GM18499 (cell line): ENCODE measurements at regions not wholly inside any gene's neighbourhood (a gene's known extent, or its start where the extent isn't known, plus 50 kb on each side); places are given as distances from the start of the nearest gene placed in this dataset.

ENCODE experiments used
- ATAC-seq: cut with Tn5 transposase; IDR thresholded peaks from one replicate; pipeline ENCODE4 v1.9.1; 2021; ENCODE audit warnings: moderate number of reproducible peaks; ENCODE audit not compliant: insufficient read depth, unreplicated experiment

DNA sequence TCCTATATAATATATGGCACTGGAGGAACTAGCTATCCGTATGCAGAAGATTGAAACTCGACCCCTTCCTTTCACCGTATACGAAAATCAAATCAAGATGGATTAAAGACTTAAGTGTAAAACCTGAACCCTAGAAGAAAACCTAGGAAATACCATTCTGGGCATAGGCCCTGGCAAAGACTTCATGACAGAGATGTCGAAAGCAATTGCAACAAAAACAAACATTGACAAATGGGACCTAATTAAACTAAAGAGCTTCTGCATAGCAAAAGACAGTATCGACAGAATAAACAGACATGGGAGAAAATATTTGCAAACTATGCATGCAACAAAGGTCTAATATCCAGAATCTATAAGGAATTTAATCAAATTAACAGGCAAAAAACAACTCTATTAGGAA is 61.4 kb upstream of the HDAC9 start:
- no peak for ATAC-seq

DNA sequence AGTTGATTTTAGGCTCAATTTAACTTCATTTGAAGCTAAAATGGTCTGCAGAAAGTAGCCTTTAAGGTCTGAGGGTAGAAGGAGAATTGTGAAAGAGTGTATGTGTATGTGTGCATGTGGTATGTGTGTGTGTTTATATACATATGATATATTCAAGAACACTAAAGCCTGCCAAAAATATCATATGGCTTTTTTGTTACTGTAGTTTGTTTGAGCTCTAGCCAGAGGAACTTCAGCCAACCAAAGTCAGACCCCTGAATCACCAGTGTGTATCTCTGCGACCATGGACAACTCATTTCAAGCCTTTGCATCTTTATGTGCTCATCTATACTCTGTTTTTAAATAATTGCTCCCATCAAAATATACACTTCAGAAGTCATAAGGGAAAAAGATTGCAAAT is 58.4 kb upstream of the HDAC9 start:
- ATAC-seq, result no peak

DNA sequence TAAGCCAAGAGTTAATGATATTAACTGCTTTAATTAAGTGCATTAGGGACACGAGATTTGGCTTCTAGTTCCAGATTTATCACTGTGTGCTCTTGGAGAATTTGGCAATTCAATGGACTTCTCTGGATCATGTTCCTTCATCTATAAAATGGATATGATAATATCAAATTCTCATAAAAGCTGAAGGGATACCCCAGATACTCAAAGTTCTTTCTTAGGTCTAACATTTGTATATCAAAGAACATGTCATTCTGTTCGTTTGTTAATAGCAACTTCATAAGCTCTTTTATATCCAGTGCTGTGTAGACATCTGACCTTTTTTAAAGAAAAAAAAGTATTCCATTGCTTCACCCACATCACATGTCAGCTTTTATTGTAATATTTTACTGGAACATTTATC is 54.6 kb upstream of the HDAC9 start:
- ATAC-seq, result no peak

DNA sequence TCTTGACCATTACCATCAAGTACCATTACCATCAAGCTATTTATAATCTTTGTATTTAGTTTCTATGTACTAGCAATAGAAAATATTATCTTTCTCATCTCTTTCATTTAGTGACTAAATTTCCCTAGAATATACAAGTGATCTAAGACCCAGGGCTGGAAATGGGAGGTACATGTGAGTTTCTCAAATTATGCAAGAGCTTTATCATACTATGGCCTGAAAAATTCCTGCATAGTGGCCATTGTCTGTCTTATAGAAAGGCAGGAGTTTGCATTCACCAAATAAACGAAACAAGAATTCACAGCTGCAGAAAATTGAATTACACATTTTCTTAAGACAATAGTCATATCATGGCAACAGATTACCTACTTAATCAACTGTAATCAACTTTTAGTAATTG is 50.7 kb upstream of the HDAC9 start:
- ATAC-seq, result no peak

DNA sequence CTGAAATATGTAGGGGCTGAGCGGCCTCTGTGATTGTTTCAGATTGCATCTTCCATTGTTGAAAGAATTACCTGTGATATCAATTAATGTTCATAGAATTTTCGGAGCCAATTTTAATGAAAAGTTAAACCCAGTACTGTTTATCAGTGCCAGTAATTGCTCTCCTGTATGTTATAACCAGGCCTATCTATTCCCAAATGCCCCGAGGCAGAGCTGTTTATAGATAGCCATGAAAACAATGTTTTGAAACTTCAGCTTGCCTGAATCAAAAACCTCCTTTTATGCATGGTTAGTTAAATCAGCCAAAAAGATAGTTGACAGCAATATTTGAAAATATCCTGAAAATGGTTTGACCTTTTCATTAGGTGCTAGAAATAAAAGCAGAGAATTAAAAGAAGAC is 50.1 kb upstream of the HDAC9 start:
- ATAC-seq, result no peak
